GM12864 (cell line): ENCODE measurements at regions not wholly inside any gene's neighbourhood (a gene's known extent, or its start where the extent isn't known, plus 50 kb on each side); places are given as distances from the start of the nearest gene placed in this dataset.
"Not testable (repeated sequence)": the region's sequence is repeated elsewhere in the genome, so short reads cannot be mapped to it uniquely, and the experiment has no call there.

Experiments used
- DNase-seq: peaks from one replicate; pipeline ENCODE4 v3.0.0-alpha.2; 2011; ENCODE audit warnings: low read depth
- H3K4me3 ChIP-seq: 2 replicates; pipeline ENCODE4 v1.5.1; 2011; ENCODE audit warnings: mild to moderate bottlenecking, low read depth, low read length, control low read depth
- CTCF ChIP-seq: IDR thresholded peaks from 2 replicates; pipeline ENCODE4 v1.5.1; 2011; ENCODE audit warnings: low read depth, mild to moderate bottlenecking, moderate library complexity, low read length, control low read depth, inconsistent platforms; ENCODE audit errors: missing control alignments

GRCh38 chr2:200109421-200109820, 154.0 kb downstream of the MAIP1 start:
- no peak overlapping the region for H3K4me3 ChIP-seq
- DNase-seq = no peak
- TF ChIP-seq CTCF = no peak

DNA sequence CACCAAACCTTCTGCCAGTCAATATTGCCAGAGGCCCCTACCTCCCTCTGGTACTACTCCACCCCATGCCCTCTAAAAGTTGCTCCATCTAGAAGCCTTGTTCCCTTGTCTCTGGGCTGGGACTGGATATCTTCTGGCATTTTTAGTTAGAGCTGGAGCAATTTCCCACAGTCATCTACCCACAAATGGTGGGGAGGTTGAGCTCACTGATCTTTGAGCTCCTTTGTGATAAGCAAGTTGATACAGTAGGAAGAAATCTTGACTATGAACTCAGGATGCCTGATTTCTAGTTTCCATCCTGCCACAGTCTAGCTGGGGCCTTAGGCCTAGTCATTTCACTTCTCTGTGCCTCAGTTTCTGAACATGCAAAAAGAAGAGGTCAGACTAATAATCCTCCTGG, 155.0 kb downstream of the MAIP1 start:
- H3K4me3 ChIP-seq = no peak overlapping the region
- TF ChIP-seq CTCF = no peak
- DNase-seq = no peak

DNA sequence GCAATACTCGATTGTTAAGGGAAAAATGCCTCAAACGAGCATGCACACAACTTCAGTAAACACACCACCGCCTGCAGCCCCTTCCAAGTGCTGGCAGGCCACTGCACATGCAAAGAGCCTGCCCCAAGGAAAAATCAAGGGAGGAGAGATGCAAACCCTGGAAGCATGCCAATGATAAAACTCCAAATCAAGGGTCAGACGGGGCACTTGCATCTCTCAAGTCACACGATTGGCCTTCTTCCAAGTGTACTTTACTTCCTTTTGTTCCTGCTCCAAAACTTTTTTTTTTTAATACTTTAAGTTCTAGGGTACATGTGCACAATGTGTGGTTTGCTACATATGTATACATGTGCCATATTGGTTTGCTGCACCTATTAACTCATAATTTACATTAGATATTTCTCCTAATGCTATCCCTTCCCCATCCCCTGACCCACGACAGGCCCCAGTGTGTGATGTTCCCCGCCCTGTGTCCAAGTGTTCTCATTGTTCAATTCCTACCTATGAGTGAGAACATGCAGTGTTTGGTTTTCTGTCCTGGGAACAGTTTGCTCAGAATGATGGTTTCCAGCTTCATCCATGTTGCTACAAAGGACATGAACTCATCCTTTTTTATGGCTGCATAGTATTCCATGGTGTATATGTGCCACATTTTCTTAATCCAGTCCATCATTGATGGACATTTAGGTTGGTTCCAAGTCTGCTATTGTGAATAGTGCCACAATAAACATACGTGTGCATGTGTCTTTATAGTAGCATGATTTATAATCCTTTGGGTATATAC, 157.8 kb downstream of the MAIP1 start:
- not testable (repeated sequence) for H3K4me3 ChIP-seq, DNase-seq

DNA sequence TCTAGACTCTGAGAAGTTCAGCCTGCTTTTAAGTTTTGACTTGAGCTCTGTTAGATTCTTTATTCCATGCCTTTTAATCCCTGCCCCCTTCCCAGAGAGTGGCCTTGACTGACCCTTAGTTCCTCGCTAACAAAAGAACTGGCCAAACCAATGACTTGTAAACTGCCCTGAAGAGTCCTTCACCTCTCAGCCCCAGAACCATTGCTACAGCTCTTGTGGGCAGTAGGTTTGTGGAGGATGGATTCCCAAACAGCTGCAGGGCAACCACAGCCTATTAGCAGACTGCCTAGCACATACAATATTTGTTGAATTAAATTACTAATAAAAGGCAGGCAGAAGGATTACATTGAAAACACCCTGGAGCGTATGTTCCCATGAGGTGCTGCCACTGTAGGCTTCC, 163.9 kb downstream of the MAIP1 start:
- TF ChIP-seq CTCF = no peak
- no peak for DNase-seq
- no peak overlapping the region for H3K4me3 ChIP-seq

DNA sequence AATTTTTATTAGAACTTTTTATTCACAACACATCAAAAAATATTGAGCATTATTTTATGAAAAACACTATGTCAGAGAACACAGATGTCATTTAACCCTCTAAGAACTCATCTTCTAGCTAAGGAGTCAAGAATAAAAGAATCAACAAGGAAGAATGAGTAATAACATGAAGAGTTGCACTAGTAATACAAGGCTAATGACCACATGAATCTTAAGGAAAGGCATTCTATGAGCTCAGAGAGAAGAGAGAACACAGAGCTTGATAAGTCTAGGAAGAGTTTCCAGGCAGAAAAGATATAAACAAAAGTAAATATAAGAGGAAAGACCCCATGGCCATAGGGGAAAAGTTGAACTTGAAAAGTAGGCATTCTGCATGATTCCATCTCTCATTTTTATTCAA, 166.5 kb downstream of the MAIP1 start:
- DNase-seq = no peak
- no peak overlapping the region for H3K4me3 ChIP-seq
- TF ChIP-seq CTCF = no peak

DNA sequence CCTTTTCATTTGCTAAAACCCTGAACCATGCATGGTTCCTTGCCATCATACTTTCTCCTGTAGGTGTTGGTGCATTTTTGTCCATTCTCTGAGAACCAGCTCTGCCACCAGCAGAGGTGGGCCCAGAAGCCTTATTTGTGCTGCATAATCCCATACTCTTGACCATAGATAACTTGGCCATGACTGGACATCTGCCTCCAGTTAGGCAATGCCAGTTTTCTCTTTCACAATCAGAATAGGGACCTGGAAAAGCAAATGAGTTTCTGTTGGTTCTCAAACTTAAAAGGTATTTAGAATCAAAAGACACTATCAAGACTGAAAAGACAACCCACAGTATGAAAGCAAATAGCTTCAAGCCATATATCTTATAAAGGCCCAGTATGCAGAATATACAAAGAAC, 167.3 kb downstream of the MAIP1 start:
- TF ChIP-seq CTCF = no peak
- H3K4me3 ChIP-seq = no peak overlapping the region
- no peak for DNase-seq

DNA sequence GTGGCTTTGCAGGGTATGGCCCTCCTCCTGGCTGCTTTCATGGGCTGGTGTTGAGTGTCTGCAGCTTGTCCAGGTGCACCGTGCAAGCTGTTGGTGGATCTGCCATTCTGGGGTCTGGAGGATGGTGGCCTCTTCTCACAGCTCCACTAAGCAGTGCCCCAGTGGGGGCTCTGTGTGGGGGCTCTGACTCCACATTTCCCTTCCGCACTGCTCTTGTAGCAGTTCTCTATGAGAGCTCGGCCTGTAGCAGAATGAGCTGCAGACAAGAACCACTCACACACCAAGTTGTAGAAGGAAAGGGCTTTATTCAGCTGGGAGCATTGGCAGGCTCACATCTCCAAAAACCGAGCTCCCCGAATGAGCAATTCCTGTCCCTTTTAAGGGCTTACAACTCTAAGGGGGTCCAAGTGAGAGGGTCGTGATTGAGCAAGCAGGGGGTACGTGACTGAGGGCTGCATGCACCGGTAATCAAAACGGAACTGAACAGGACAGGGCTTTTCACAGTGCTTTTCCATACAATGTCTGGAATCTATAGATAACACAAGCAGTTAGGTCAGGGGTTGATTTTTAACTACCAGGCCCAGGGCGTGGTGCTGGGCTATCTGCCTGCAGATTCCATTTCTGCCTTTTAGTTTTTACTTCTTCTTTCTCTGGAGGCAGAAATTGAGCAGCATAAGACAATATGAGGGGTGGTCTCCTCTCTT, 169.4 kb downstream of the MAIP1 start:
- not testable (repeated sequence) for H3K4me3 ChIP-seq, DNase-seq

DNA sequence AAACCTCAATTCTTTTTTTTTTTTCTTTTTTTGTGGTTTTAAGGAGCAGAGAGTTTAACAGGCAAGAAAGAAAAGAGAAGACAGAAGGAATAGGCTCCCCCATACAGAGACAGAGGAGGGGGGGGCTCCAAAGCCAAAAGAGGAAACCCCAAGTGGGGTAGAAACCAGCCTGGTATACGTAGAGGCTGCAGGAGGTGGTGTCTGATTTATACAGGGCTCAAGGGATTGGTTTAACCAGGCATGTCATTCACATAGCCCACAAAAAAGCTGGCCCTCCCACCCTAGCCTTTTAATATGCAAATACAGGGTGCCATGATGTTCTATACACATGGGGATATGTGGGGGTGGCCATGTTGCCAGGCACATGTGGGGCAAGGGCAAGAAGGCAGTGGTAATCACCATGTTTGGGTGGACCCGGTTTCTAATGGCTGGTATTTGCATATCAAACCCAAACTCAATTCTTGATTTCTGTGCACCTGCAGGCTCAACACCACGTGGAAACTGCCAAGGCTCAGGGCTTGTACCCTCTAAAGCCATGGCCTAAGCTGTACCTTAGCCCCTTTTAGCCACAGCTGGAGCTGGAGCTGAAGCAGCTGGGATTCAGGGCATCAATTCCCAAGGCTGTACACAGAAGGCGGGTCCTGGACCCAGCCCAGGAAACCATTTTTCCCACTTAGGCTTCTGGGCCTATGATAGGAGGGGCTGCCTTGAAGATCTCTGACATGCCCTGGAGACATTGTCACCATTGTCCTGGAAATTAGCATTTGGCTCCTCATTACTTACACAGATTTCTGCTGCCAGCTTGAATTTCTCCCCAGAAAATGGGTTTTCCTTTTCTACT, 170.3 kb downstream of the MAIP1 start:
- TF ChIP-seq CTCF = no peak
- no peak for DNase-seq

DNA sequence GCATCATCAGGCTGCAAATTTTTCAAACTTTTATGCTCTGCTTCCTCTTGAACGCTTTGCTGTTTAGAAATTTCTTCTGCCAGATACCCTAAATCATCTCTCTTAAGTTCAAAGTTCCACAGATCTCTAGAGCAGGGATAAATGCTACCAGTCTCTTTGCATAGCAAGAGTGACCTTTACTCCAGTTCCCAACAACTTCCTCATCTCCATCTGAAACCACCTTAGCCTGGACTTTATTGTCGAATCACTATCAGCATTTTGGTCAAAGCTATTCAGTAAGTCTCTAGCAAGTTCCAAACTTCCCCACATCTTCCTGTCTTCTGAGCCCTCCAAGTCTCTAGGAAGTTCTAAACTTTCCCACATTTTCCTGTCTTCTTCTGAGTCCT, 170.9 kb downstream of the MAIP1 start:
- not testable (repeated sequence) for DNase-seq, H3K4me3 ChIP-seq

More for the DNA sequence above, 170.3 kb downstream of the MAIP1 start:
- no peak overlapping the region for H3K4me3 ChIP-seq

GRCh38 chr2:200126680-200127079, 171.3 kb downstream of the MAIP1 start:
- not testable (repeated sequence) for H3K4me3 ChIP-seq, DNase-seq
